ENCODE measurements at regions not wholly inside any gene's neighbourhood (a gene's known extent, or its start where the extent isn't known, plus 50 kb on each side); places are given as distances from the start of the nearest gene placed in this dataset.

DNA sequence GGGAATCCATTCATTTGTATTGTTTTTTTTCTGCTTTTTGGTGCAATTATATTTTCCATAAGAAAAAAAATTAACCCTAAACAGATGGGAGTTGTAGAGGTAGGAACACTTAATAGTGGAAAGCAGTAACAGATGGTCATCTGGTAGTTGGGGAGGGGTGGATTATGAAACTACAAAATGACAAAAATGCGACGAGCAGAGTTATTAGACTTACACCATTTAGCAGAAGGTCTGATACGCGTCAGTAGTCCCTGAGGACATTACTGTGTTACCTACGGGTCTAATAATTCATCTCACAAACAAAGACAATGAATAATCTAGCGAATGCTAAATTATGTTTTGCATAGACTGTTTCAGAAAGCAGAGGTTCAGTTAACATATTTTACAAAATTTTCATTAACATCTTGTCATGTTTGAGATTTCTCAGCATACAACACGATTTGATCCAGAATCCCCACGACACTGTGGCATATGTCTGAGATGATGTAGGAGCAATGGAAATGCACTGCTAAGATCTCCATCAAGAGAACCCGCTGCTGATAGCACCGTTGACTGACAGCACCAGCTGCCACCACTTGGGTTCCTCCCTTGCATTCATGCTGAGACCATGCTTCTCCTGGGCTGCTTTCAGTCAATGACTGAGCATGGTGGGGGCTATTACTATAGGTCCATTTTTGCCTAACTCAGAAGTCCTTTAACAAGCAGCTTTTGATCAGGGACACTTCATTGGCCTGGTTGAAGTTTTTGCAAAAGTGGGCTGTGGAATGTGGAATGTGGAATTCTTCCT is 182.2 kb upstream of the CPHXL start:
- no peak for DNase-seq (ENCODE audit: extremely low spot score)
- ChIA-PET POLR2A (no interaction called here), CTCF (no interaction called here)
- TF ChIP-seq ARNT (IDR thresholded peaks at IDR 0.05) (no peak), LEF1 (IDR thresholded peaks at IDR 0.05; ENCODE audit: borderline replicate concordance) (no peak), FOXM1 (IDR thresholded peaks at IDR 0.05; ENCODE audit: borderline replicate concordance) (no peak), SP1 (IDR thresholded peaks at IDR 0.05) (no peak)
- TF ChIP-seq, protein P1, sequence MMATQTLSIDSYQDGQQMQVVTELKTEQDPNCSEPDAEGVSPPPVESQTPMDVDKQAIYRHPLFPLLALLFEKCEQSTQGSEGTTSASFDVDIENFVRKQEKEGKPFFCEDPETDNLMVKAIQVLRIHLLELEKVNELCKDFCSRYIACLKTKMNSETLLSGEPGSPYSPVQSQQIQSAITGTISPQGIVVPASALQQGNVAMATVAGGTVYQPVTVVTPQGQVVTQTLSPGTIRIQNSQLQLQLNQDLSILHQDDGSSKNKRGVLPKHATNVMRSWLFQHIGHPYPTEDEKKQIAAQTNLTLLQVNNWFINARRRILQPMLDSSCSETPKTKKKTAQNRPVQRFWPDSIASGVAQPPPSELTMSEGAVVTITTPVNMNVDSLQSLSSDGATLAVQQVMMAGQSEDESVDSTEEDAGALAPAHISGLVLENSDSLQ (IDR thresholded peaks at IDR 0.05), result 0 out of 2 replicates have a peak, but pooled peaks have one; percentile 17

DNA sequence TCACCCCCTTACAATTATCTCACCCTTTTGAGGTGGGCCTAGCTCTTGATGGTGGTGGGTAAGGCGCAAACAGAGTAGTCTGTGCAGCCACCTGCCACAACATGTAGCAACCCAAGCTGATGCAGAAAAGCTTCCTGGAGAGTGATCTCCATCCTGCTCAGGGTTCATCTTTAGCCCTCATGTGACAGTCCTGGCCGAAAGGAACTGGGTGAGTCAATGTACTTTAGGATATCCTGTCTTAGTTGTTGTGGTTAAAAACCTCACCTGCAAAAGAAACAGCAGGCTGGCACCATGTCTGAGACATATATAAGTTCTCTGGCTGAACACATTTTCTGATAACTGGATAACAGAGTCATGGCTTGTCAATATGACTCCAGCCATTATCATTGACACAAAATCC is 183.5 kb upstream of the CPHXL start:
- TF ChIP-seq FOXK2 (IDR thresholded peaks at IDR 0.05) (no peak), BHLHE40 (IDR thresholded peaks at IDR 0.05; ENCODE audit: borderline replicate concordance) (no peak), TARDBP (IDR thresholded peaks at IDR 0.05) (no peak), FOXM1 (IDR thresholded peaks at IDR 0.05; ENCODE audit: borderline replicate concordance) (no peak), FOXA1 (IDR thresholded peaks at IDR 0.05) (no peak), LEF1 (IDR thresholded peaks at IDR 0.05; ENCODE audit: borderline replicate concordance) (no peak), ZNF384 (IDR thresholded peaks at IDR 0.05) (no peak)
- TF ChIP-seq, protein P1 (IDR thresholded peaks at IDR 0.05), result no peak
- no peak for DNase-seq (ENCODE audit: extremely low spot score)
- ChIA-PET POLR2A (no interaction called here), CTCF (no interaction called here)

DNA sequence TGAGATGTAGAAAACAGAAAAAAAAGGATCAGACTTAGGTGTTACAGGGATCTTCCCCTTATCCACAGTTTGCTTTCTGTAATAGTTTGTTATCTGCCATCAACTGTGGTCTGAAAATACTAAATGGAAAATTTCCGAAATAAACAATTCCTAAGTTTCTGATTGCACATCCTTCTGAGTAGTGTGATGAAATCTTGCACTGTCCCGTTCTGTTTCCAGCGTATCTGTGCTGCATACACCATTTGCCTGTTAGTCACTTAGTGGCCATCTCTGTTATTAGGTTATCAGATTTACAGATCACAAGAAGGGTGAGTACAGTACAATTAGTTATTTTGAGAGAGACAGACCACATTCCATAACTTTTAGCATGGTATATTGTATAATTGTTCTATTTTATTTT is 185.6 kb upstream of the CPHXL start:
- ChIA-PET CTCF (no interaction called here), POLR2A (no interaction called here)
- no peak for DNase-seq (ENCODE audit: extremely low spot score)
- TF ChIP-seq FOXK2 (IDR thresholded peaks at IDR 0.05) (no peak), L3MBTL2 (conservative IDR thresholded peaks at IDR 0.05) (no peak), BHLHE40 (IDR thresholded peaks at IDR 0.05; ENCODE audit: borderline replicate concordance) (no peak), SP1 (IDR thresholded peaks at IDR 0.05) (no peak), NFRKB (IDR thresholded peaks at IDR 0.05) (no peak), TARDBP (IDR thresholded peaks at IDR 0.05) (no peak), HDGF (IDR thresholded peaks at IDR 0.05; ENCODE audit: borderline replicate concordance) (no peak)

DNA sequence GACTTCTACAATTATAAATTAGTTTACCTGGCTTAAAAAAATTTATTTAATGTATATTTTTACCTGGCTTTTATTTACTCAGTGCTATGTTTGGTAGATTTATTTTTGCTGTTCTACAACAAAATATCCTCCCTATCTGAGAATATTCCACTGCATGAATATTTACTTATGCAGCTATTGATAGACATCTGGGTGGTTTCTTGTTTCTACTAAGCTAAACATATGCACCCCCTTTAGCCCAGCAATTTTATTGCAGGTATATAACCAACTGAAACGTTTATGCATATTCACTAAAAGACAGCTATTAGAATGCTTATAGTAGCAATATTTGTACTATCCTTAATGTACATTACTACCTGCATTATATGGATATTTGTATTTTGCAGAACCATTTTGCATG is 187.7 kb upstream of the CPHXL start:
- DNase-seq (ENCODE audit: extremely low spot score), result no peak
- POLR2A ChIA-PET, result no interaction called here
- TF ChIP-seq BHLHE40 (IDR thresholded peaks at IDR 0.05; ENCODE audit: borderline replicate concordance) (no peak), FOXA1 (IDR thresholded peaks at IDR 0.05) (no peak), HDGF (IDR thresholded peaks at IDR 0.05; ENCODE audit: borderline replicate concordance) (no peak), FOXM1 (IDR thresholded peaks at IDR 0.05; ENCODE audit: borderline replicate concordance) (no peak), ZNF384 (IDR thresholded peaks at IDR 0.05) (no peak), L3MBTL2 (conservative IDR thresholded peaks at IDR 0.05) (no peak), NFRKB (IDR thresholded peaks at IDR 0.05) (no peak), ELF4 (IDR thresholded peaks at IDR 0.05) (no peak), TARDBP (IDR thresholded peaks at IDR 0.05) (no peak), SP1 (IDR thresholded peaks at IDR 0.05) (no peak), ARNT (IDR thresholded peaks at IDR 0.05) (no peak), LEF1 (IDR thresholded peaks at IDR 0.05; ENCODE audit: borderline replicate concordance) (no peak), FOXK2 (IDR thresholded peaks at IDR 0.05) (no peak), CTBP1 (IDR thresholded peaks at IDR 0.05; ENCODE audit: borderline replicate concordance) (no peak), SUZ12 (IDR thresholded peaks at IDR 0.05) (no peak)
- TF ChIP-seq, protein P1 (IDR thresholded peaks at IDR 0.05), result no peak
- CTCF ChIA-PET, result interaction anchor here (0.6 kb wide), 1 partner anchor 1159 kb away, joined by 4 read pairs; no protein-coding TSS in a partner anchor

DNA sequence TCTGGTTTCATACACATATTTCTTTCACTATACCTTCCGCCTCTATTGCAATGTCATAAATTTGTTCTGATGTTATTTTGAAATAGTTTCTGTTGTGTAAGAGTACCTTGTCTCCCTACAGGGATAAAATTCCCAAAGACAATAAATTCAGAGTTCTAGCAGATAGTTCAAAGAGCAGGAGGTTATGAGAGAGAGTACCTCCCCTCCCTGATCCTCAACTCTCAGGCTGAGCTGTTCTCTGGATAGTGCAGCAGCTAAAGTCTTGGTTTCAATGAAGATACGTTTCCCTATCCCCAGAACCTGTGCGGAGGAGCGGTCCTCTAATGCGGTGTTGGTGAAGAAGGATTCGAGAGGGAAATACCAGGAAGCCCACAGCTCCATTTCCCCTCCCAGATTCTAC is 190.2 kb upstream of the CPHXL start:
- ChIA-PET CTCF (no interaction called here), POLR2A (no interaction called here)
- TF ChIP-seq LEF1 (IDR thresholded peaks at IDR 0.05; ENCODE audit: borderline replicate concordance), result no peak
- TF ChIP-seq FOXM1 (IDR thresholded peaks at IDR 0.05; ENCODE audit: borderline replicate concordance), result no peak
- no peak for TF ChIP-seq NFRKB (IDR thresholded peaks at IDR 0.05)
- no peak for TF ChIP-seq ZNF384 (IDR thresholded peaks at IDR 0.05)
- TF ChIP-seq HDGF (IDR thresholded peaks at IDR 0.05; ENCODE audit: borderline replicate concordance), result no peak
- no peak for TF ChIP-seq BHLHE40 (IDR thresholded peaks at IDR 0.05; ENCODE audit: borderline replicate concordance)
- TF ChIP-seq SP1 (IDR thresholded peaks at IDR 0.05), result no peak
- no peak for TF ChIP-seq FOXK2 (IDR thresholded peaks at IDR 0.05)
- TF ChIP-seq FOXA1 (IDR thresholded peaks at IDR 0.05), result no peak
- no peak for TF ChIP-seq ARNT (IDR thresholded peaks at IDR 0.05)
- no peak for TF ChIP-seq CTBP1 (IDR thresholded peaks at IDR 0.05; ENCODE audit: borderline replicate concordance)
- TF ChIP-seq, protein P1 (IDR thresholded peaks at IDR 0.05), result no peak
- no peak for TF ChIP-seq ELF4 (IDR thresholded peaks at IDR 0.05)
- DNase-seq (ENCODE audit: extremely low spot score), result no peak

DNA sequence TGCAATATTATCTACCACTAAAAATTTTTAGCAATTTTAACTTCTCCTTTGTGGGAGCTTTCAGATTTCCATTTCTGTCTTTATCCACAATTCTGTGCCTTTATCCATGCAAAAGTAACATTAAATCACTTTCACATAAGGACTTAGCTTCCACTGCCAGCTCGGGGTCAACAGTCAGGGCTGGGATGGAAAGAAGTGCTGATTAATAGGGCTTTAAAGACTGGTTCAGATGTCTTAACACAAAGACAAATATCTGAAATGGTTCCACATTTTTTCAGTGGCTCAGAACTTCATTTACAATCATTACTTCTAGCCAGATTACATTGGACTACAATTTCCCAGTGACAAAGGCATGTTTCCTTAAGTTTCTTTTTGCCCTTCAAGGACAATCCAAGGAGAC is 191.8 kb upstream of the CPHXL start:
- CTCF ChIA-PET, result no interaction called here
- POLR2A ChIA-PET, result no interaction called here

More for the DNA sequence above, 191.8 kb upstream of the CPHXL start:
- DNase-seq (ENCODE audit: extremely low spot score), result no peak
- TF ChIP-seq FOXM1 (IDR thresholded peaks at IDR 0.05; ENCODE audit: borderline replicate concordance), result no peak
- TF ChIP-seq, protein P1 (IDR thresholded peaks at IDR 0.05), result no peak
- no peak for TF ChIP-seq HDGF (IDR thresholded peaks at IDR 0.05; ENCODE audit: borderline replicate concordance)
- no peak for TF ChIP-seq SP1 (IDR thresholded peaks at IDR 0.05)
- no peak for TF ChIP-seq SUZ12 (IDR thresholded peaks at IDR 0.05)
- TF ChIP-seq TARDBP (IDR thresholded peaks at IDR 0.05), result no peak
- TF ChIP-seq ARNT (IDR thresholded peaks at IDR 0.05), result no peak
- TF ChIP-seq L3MBTL2 (conservative IDR thresholded peaks at IDR 0.05), result no peak
- no peak for TF ChIP-seq ELF4 (IDR thresholded peaks at IDR 0.05)
- TF ChIP-seq NFRKB (IDR thresholded peaks at IDR 0.05), result no peak

Data from HEK293T (cell line).